Sigmoid colon (tissue), 6 donors: ENCODE measurements at regions not wholly inside any gene's neighbourhood (a gene's known extent, or its start where the extent isn't known, plus 50 kb on each side); places are given as distances from the start of the nearest gene placed in this dataset.

Experiments
- DNase-seq: peaks from one replicate; pipeline ENCODE4 v3.0.0-alpha.2; 2019
- H3K27ac ChIP-seq, 4 donors: fragments of 200-600 bp; sonication (generic); one replicate each; pipeline ENCODE4 v1.5.1; 2016 to 2019; ENCODE audit warnings: mild to moderate bottlenecking in 1 of 4
- H3K27me3 ChIP-seq, 3 donors: fragments of 200-600 bp; sonication (generic); one replicate each; pipeline ENCODE4 v1.5.1; 2019; ENCODE audit warnings: mild to moderate bottlenecking in 1 of 3
- H3K36me3 ChIP-seq, 4 donors: fragments of 200-600 bp; sonication (generic); one replicate each; pipeline ENCODE4 v1.5.1; 2016 to 2019
- H3K4me1 ChIP-seq, 4 donors: fragments of 200-600 bp; sonication (generic); one replicate each; pipeline ENCODE4 v1.5.1; 2017 to 2019
- H3K4me3 ChIP-seq, 4 donors: fragments of 200-600 bp; sonication (generic); one replicate each; pipeline ENCODE4 v1.5.1; 2017 to 2019; ENCODE audit warnings: mild to moderate bottlenecking in 2 of 4, moderate library complexity in 1 of 4
- H3K9me3 ChIP-seq, 4 donors: fragments of 200-600 bp in 3 of 4; sonication (generic) in 3 of 4; one replicate each; pipeline versions ENCODE4 v1.5.1 to v1.6.1; 2013 to 2019
- CTCF ChIP-seq, 4 experiments: fragments of 450-650 bp in 3 of 4; fragments of 200-600 bp in 1 of 4; IDR thresholded peaks; one replicate each; pipeline ENCODE4 v1.5.1; 2016 to 2019; ENCODE audit warnings: antibody characterized with exemption in 4 of 4, mild to moderate bottlenecking in 3 of 4, moderate library complexity in 2 of 4
- EP300 ChIP-seq, 4 donors: sonication (generic); formaldehyde crosslinking; IDR thresholded peaks; one replicate each; pipeline ENCODE4 v1.6.1; 2017; ENCODE audit warnings: antibody characterized with exemption in 4 of 4
- POLR2A ChIP-seq, 2 donors: fragments of 450-650 bp; IDR thresholded peaks; one replicate each; pipeline ENCODE4 v1.6.1; 2016; ENCODE audit warnings: antibody characterized with exemption in 2 of 2, mild to moderate bottlenecking in 2 of 2, moderate library complexity in 2 of 2
- POLR2AphosphoS5 ChIP-seq, 4 donors: sonication (generic); formaldehyde crosslinking; IDR thresholded peaks; one replicate each; pipeline ENCODE4 v1.6.1; 2017; ENCODE audit warnings: antibody characterized with exemption in 4 of 4
- WGBS, 2 donors: extraction: QIAGEN DNeasy Blood & Tissue Kit; methylation state at CpG; one replicate each; pipeline ENCODE4 v1.1.7; 2013; 5-methylcytosine and 5-hydroxymethylcytosine counted together
- intact Hi-C: fragments of 100-400 bp; cut with DNase I; formaldehyde crosslinking; loops from one replicate; pipeline ENCODE4 v1.15.1; 2023
- donor health status: healthy with polysubstance abuse.
- donor health status: healthy.

DNA sequence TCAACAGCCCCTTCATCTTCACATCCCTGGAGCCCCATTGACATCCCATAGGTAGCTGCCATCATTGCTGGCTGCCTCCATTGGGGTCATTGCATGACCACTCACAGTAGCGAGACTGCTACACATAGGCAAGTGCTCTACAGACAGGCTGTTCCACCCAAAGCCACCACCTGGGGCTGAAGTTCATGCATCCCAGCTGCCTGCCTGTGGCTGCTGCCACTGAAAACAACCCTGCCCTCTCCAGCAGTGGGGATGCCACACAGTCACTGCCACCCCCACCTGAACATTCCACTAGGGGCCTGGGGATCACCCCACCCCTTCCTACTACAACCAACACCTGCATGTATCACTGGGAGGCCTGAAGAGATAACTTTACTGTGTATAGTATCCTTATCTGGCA is 59.5 kb upstream of the CTAGE1 start:
- Histone ChIP-seq H3K4me1 (peaks cover 0 to 2% (median 0%) of the 10 kb centered on the region in 4 donors), H3K9me3 (peaks cover 0 to 2% (median 0%) of the 10 kb centered on the region in 4 donors), H3K27ac (no peak overlapping the region), H3K4me3 (no peak overlapping the region), H3K36me3 (no peaks in the 10 kb centered on the region), H3K27me3 (no peaks in the 10 kb centered on the region)
- no peak for DNase-seq
- 96 to 99% methylated on average over 1 of the region's 1 CpG for WGBS, 2 donors
- intact Hi-C loops = no loop called here
- TF ChIP-seq EP300 (IDR thresholded peaks at IDR 0.05) = no peak
- no peak for TF ChIP-seq POLR2AphosphoS5 (IDR thresholded peaks at IDR 0.05)
- TF ChIP-seq POLR2A (IDR thresholded peaks at IDR 0.05) = no peak
- no peak for TF ChIP-seq CTCF (IDR thresholded peaks at IDR 0.05)

GRCh38 chr18:22482948-22483347 is 65.2 kb upstream of the CTAGE1 start:
- intact Hi-C loops = no loop called here
- Histone ChIP-seq H3K4me3 (no peak overlapping the region), H3K4me1 (no peaks in the 10 kb centered on the region), H3K27ac (no peak overlapping the region), H3K36me3 (no peaks in the 10 kb centered on the region), H3K27me3 (no peaks in the 10 kb centered on the region), H3K9me3 (peaks cover 0 to 2% (median 0%) of the 10 kb centered on the region in 4 donors)
- DNase-seq = no peak
- TF ChIP-seq POLR2AphosphoS5 (IDR thresholded peaks at IDR 0.05) (no peak), CTCF (IDR thresholded peaks at IDR 0.05) (no peak), EP300 (IDR thresholded peaks at IDR 0.05) (no peak), POLR2A (IDR thresholded peaks at IDR 0.05) (no peak)
- 88 to 90% methylated on average over 3 of the region's 3 CpGs for WGBS, 2 donors

GRCh38 chr18:22483407-22483806 is 65.7 kb upstream of the CTAGE1 start:
- no peak for DNase-seq
- Histone ChIP-seq H3K4me1 (no peaks in the 10 kb centered on the region), H3K27ac (no peak overlapping the region), H3K4me3 (no peak overlapping the region), H3K9me3 (peaks cover 0 to under 1% (median 0%) of the 10 kb centered on the region in 4 donors), H3K27me3 (no peaks in the 10 kb centered on the region), H3K36me3 (no peaks in the 10 kb centered on the region)
- intact Hi-C loops = no loop called here
- TF ChIP-seq POLR2A (IDR thresholded peaks at IDR 0.05) (no peak), CTCF (IDR thresholded peaks at IDR 0.05) (no peak), POLR2AphosphoS5 (IDR thresholded peaks at IDR 0.05) (no peak), EP300 (IDR thresholded peaks at IDR 0.05) (no peak)
- WGBS, 2 donors = 83 to 88% methylated on average over 5 of the region's 5 CpGs

GRCh38 chr18:22484471-22484870 is 66.8 kb upstream of the CTAGE1 start:
- Histone ChIP-seq H3K27me3 (no peaks in the 10 kb centered on the region), H3K9me3 (no peaks in the 10 kb centered on the region), H3K4me1 (no peaks in the 10 kb centered on the region), H3K36me3 (no peaks in the 10 kb centered on the region), H3K27ac (no peak overlapping the region), H3K4me3 (no peak overlapping the region)
- TF ChIP-seq POLR2A (IDR thresholded peaks at IDR 0.05) = no peak
- no peak for TF ChIP-seq POLR2AphosphoS5 (IDR thresholded peaks at IDR 0.05)
- no peak for TF ChIP-seq EP300 (IDR thresholded peaks at IDR 0.05)
- TF ChIP-seq CTCF (IDR thresholded peaks at IDR 0.05) = no peak
- WGBS, 2 donors = 98% methylated on average over 2 of the region's 2 CpGs
- intact Hi-C loops = no loop called here
- DNase-seq = no peak

GRCh38 chr18:22485808-22486244 is 68.1 kb upstream of the CTAGE1 start:
- no peaks in the 10 kb centered on the region for H3K4me1 ChIP-seq
- no peak for TF ChIP-seq POLR2A (IDR thresholded peaks at IDR 0.05)
- TF ChIP-seq EP300 (IDR thresholded peaks at IDR 0.05) = no peak
- no peak for TF ChIP-seq CTCF (IDR thresholded peaks at IDR 0.05)
- no peak for TF ChIP-seq POLR2AphosphoS5 (IDR thresholded peaks at IDR 0.05)
- no peak overlapping the region for H3K4me3 ChIP-seq
- H3K36me3 ChIP-seq = no peaks in the 10 kb centered on the region
- intact Hi-C loops = no loop called here
- H3K9me3 ChIP-seq = no peaks in the 10 kb centered on the region
- no peak overlapping the region for H3K27ac ChIP-seq
- H3K27me3 ChIP-seq = no peaks in the 10 kb centered on the region
- WGBS, 2 donors = 80 to 83% methylated on average over 6 of the region's 6 CpGs
- DNase-seq = no peak
